DOHH2 (cell line): ENCODE measurements at regions not wholly inside any gene's neighbourhood (a gene's known extent, or its start where the extent isn't known, plus 50 kb on each side); places are given as distances from the start of the nearest gene placed in this dataset.

Experiments used
- H3F3A ChIP-seq: fragments of 200-600 bp; sonication (generic), shearing (Covaris generic); 2 replicates; pipeline ENCODE4 v1.6.0; 2016; ENCODE audit warnings: antibody characterized with exemption, mild to moderate bottlenecking; ENCODE audit not compliant: control insufficient read depth, insufficient read depth
- H3K27ac ChIP-seq: fragments of 200-600 bp; sonication (generic); 2 replicates; pipeline ENCODE4 v1.5.1; 2014; ENCODE audit warnings: low read depth, mild to moderate bottlenecking, low read length, moderate library complexity
- H3K27me3 ChIP-seq: fragments of 200-600 bp; sonication (generic); 2 replicates; pipeline ENCODE4 v1.6.1; 2014; ENCODE audit warnings: mild to moderate bottlenecking, low read length, mixed read lengths; ENCODE audit not compliant: control insufficient read depth
- H3K36me3 ChIP-seq: fragments of 200-600 bp; sonication (generic); 2 replicates; pipeline ENCODE4 v1.6.1; 2014; ENCODE audit warnings: mild to moderate bottlenecking, low read length, moderate library complexity, mixed read lengths; ENCODE audit not compliant: control insufficient read depth
- H3K4me1 ChIP-seq: fragments of 200-600 bp; sonication (generic); 2 replicates; pipeline ENCODE4 v1.6.1; 2014; ENCODE audit warnings: mild to moderate bottlenecking, low read length, mixed read lengths; ENCODE audit not compliant: control insufficient read depth
- H3K4me2 ChIP-seq: fragments of 200-600 bp; sonication (generic); 2 replicates; pipeline ENCODE4 v1.6.0; 2014; ENCODE audit warnings: mild to moderate bottlenecking, low read length, moderate library complexity
- H3K4me3 ChIP-seq: fragments of 200-600 bp; sonication (generic); 2 replicates; pipeline ENCODE4 v1.5.1; 2014; ENCODE audit warnings: mild to moderate bottlenecking, low read length, mixed read lengths
- H3K79me2 ChIP-seq: fragments of 200-600 bp; sonication (generic); 2 replicates; pipeline ENCODE4 v1.6.1; 2014; ENCODE audit warnings: mild to moderate bottlenecking, low read length, mixed read lengths; ENCODE audit not compliant: control insufficient read depth
- H3K9me2 ChIP-seq: fragments of 200-600 bp; sonication (generic); replicated peaks from 2 replicates; pipeline ENCODE4 v1.6.1; 2014; ENCODE audit warnings: mild to moderate bottlenecking, low read length, mixed read lengths; ENCODE audit not compliant: control insufficient read depth
- H3K9me3 ChIP-seq: fragments of 200-600 bp; sonication (generic); 2 replicates; pipeline ENCODE4 v1.6.1; 2014; ENCODE audit warnings: antibody characterized with exemption, low read length, mixed read lengths; ENCODE audit not compliant: control insufficient read depth, insufficient read depth
- H4K20me1 ChIP-seq: fragments of 200-600 bp; sonication (generic); 2 replicates; pipeline ENCODE4 v1.6.0; 2014; ENCODE audit warnings: low read depth, mild to moderate bottlenecking, antibody characterized with exemption, low read length, moderate library complexity; ENCODE audit not compliant: control insufficient read depth, insufficient read depth
- EZH2phosphoT487 ChIP-seq: fragments of 200-600 bp; sonication (generic); IDR thresholded peaks from 2 replicates; pipeline ENCODE4 v1.6.1; 2017; ENCODE audit warnings: borderline replicate concordance, mild to moderate bottlenecking, antibody characterized with exemption, low read length, moderate library complexity, mixed read lengths
- TF ChIP-seq, protein P1 (sequence below): fragments of 200-600 bp; sonication (generic); IDR thresholded peaks from one replicate; pipeline ENCODE4 v1.5.1; 2014; ENCODE audit warnings: antibody characterized with exemption, mild to moderate bottlenecking, low read depth, low read length; ENCODE audit not compliant: poor library complexity, severe bottlenecking

DNA sequence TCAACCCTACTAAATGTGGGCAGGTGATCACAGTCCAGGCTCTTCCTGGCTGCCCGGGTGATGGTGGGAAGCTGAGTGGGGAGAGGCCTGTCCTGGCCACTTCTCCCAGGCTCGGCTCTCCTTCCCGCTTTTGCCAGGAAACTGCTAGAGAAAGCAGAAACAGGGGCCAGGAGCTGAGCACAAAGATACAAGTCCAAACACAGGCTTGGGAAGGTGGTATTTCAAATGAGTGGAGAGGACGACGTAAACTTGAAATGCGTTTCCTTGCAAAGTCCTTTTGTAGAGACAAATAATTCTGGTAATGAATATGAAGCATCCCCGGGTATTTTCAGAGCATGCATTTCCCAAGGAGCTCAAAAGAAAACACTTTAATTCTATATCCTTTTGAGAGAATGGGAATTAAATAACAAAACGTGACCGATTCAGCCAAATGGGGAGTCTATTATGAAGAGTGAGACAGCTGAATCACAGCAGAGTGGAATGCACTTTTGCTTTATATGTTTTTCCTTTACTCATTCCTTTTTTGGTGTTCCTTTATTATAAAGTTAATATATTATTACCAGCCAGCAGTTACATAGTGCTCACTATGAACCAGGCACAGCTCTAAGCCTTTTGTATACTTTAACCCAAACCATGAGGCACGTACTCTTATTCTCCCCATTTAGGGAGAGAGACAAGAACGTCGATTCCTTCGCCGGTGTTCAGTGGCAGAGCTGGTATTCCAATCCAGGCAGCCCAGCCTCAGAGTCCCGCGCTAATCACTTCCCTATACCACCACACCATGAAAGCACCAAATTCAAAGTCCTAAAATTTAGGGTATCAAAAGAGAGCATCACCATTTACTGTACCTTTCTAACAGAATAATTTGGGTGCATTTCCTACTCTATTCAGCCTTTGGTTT is 218.2 kb upstream of the KLF14 start:
- no peaks in the 10 kb centered on the region for H3F3A ChIP-seq
- TF ChIP-seq, protein P1, sequence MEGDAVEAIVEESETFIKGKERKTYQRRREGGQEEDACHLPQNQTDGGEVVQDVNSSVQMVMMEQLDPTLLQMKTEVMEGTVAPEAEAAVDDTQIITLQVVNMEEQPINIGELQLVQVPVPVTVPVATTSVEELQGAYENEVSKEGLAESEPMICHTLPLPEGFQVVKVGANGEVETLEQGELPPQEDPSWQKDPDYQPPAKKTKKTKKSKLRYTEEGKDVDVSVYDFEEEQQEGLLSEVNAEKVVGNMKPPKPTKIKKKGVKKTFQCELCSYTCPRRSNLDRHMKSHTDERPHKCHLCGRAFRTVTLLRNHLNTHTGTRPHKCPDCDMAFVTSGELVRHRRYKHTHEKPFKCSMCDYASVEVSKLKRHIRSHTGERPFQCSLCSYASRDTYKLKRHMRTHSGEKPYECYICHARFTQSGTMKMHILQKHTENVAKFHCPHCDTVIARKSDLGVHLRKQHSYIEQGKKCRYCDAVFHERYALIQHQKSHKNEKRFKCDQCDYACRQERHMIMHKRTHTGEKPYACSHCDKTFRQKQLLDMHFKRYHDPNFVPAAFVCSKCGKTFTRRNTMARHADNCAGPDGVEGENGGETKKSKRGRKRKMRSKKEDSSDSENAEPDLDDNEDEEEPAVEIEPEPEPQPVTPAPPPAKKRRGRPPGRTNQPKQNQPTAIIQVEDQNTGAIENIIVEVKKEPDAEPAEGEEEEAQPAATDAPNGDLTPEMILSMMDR = no peak
- no peak for TF ChIP-seq EZH2phosphoT487
- H4K20me1 ChIP-seq = peaks cover 12% of the 10 kb centered on the region; the same call in 1 of the 2 replicates
- H3K79me2 ChIP-seq = peaks cover 88% of the 10 kb centered on the region
- peaks cover 26% of the 10 kb centered on the region for H3K4me1 ChIP-seq
- H3K4me2 ChIP-seq = no peak overlapping the region
- peaks cover 60% of the 10 kb centered on the region for H3K36me3 ChIP-seq
- no peaks in the 10 kb centered on the region for H3K9me3 ChIP-seq
- no peak overlapping the region for H3K27ac ChIP-seq
- H3K9me2 ChIP-seq = no peaks in the 10 kb centered on the region
- no peaks in the 10 kb centered on the region for H3K27me3 ChIP-seq
- no peak overlapping the region for H3K4me3 ChIP-seq

DNA sequence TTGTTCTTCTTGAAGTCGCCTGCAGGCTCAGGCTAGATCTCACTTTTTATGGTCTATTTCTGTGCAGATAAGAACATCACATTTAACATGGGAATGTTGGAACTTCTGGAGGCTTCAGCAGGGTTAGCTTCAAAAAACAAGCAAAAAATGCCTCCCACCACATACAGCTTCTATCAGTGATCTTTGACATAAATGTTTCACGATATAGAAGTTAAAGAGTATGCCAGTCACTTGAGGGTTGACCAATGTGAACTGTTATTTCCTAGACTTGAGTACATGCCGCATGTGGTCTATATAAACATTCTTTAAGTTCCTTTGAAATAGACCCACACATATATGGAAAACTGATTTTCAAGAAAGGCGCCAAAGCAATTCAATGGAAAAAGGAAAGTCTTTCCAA is 219.2 kb upstream of the KLF14 start:
- no peak for TF ChIP-seq EZH2phosphoT487
- TF ChIP-seq, protein P1 = no peak
- H3K4me3 ChIP-seq = no peak overlapping the region
- peaks cover 12% of the 10 kb centered on the region; the same call in 1 of the 2 replicates for H4K20me1 ChIP-seq
- H3K4me2 ChIP-seq = no peak overlapping the region
- no peaks in the 10 kb centered on the region for H3K9me2 ChIP-seq
- peaks cover 29% of the 10 kb centered on the region for H3K4me1 ChIP-seq
- no peak overlapping the region for H3K27ac ChIP-seq
- no peaks in the 10 kb centered on the region for H3F3A ChIP-seq
- no peaks in the 10 kb centered on the region for H3K27me3 ChIP-seq
- peaks cover 85% of the 10 kb centered on the region for H3K79me2 ChIP-seq
- H3K9me3 ChIP-seq = no peaks in the 10 kb centered on the region
- peaks cover 54% of the 10 kb centered on the region for H3K36me3 ChIP-seq

DNA sequence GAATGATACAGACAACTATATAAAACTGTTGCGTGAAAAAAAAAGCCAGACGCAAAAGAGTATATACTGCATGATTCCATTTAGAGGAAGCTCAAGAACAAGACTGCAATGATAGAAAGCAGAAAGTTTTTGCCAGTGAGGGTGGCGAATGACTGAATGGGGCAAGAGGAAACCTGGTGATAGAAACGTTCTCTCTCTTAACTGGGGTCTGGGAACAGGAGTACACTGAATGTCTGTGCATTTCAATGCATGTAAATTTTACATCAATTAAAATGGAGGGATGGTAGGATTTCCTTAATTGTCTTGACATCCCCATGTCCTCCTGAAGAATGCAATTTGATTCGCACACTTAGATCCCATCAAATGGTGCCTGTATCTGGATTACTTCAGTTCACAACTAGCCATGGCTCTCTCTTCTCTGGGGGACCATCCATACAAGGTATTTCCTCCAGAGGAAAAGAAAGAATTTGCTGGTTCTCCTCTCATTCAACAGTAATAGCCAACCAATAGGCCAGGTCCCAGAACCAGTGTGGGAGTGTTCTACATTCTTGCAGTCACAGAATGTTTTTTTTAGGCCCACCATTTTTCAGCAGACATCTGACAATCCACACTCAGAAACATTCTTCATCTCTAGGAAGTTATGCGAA is 221.0 kb upstream of the KLF14 start:
- TF ChIP-seq EZH2phosphoT487 = no peak
- TF ChIP-seq, protein P1 = no peak
- Histone ChIP-seq H3K4me2 (no peak overlapping the region), H3K27me3 (no peaks in the 10 kb centered on the region), H3K9me3 (no peaks in the 10 kb centered on the region), H3K4me1 (peaks cover 48% of the 10 kb centered on the region), H3K27ac (no peak overlapping the region), H3K4me3 (no peak overlapping the region), H4K20me1 (peaks cover 12% of the 10 kb centered on the region; the same call in 1 of the 2 replicates), H3K9me2 (no peaks in the 10 kb centered on the region), H3K36me3 (peaks cover 67% of the 10 kb centered on the region), H3F3A (peaks cover 4% of the 10 kb centered on the region; the same call in 1 of the 2 replicates), H3K79me2 (peaks cover 92% of the 10 kb centered on the region)
